ENCODE measurements at regions not wholly inside any gene's neighbourhood (a gene's known extent, or its start where the extent isn't known, plus 50 kb on each side); places are given as distances from the start of the nearest gene placed in this dataset.

GRCh38 chr12:124497658-124498057 is 69.8 kb downstream of the NCOR2 start:
- no peaks in the 10 kb centered on the region for H3K27me3 ChIP-seq (ENCODE audit: insufficient read depth, poor library complexity, severe bottlenecking)
- H3K27ac ChIP-seq (replicated peaks): peak overlapping the region; percentile 63
- H3K4me3 ChIP-seq (replicated peaks; ENCODE audit: insufficient read depth, low read length): no peak overlapping the region
- no peak for TF ChIP-seq GABPA (IDR thresholded peaks at IDR 0.05; ENCODE audit: low read depth)
- TF ChIP-seq SPI1 (IDR thresholded peaks at IDR 0.05; ENCODE audit: borderline replicate concordance, low read depth): no peak
- TF ChIP-seq CTCF (IDR thresholded peaks at IDR 0.05; ENCODE audit: insufficient read depth, low read length): no peak
- TF ChIP-seq POLR2AphosphoS5 (IDR thresholded peaks at IDR 0.05; ENCODE audit: low read depth): no peak
- no peak for TF ChIP-seq REST (IDR thresholded peaks at IDR 0.05; ENCODE audit: insufficient replicate concordance, low read depth)
- peak in 1 of 2 experiments; percentile 16 for DNase-seq (ENCODE audit: low read depth in 1 of 2, low spot score in 1 of 2)

- Histone ChIP-seq H3K27me3 (ENCODE audit: insufficient read depth, poor library complexity, severe bottlenecking) (no peaks in the 10 kb centered on the region), H3K4me3 (replicated peaks; ENCODE audit: insufficient read depth, low read length) (no peak overlapping the region), H3K27ac (replicated peaks) (no peak overlapping the region)
- DNase-seq (ENCODE audit: low read depth in 1 of 2, low spot score in 1 of 2): no peak
- no peak for TF ChIP-seq REST (IDR thresholded peaks at IDR 0.05; ENCODE audit: insufficient replicate concordance, low read depth)
Observed at GRCh38 chr12:124497039-124497438, 70.4 kb downstream of the NCOR2 start.

DNA sequence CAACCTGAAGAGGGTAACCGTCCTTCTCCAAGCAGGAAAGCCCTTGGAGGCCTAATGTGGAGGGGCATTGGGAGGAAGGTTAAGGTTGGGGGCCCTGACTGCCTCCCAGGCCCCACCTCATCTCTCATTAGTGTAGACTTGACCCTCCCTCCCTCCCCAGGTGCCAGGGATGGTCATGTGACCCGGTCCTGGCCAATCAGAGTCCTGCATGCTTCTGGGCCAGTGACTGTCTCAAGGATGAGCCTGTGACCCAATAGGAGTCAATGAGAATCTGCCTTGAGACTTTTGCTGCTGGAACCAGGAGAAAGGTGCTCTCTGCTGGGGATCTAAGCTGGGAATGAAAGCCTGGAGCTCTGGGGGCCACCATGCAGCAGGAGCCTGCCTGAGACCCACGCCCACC is 70.8 kb downstream of the NCOR2 start:
- H3K27me3 ChIP-seq (ENCODE audit: insufficient read depth, poor library complexity, severe bottlenecking): no peaks in the 10 kb centered on the region
- no peak for DNase-seq (ENCODE audit: low read depth in 1 of 2, low spot score in 1 of 2)
- H3K4me3 ChIP-seq (replicated peaks; ENCODE audit: insufficient read depth, low read length): no peak overlapping the region
- TF ChIP-seq POLR2AphosphoS5 (IDR thresholded peaks at IDR 0.05; ENCODE audit: low read depth) (no peak), GABPA (IDR thresholded peaks at IDR 0.05; ENCODE audit: low read depth) (no peak), REST (IDR thresholded peaks at IDR 0.05; ENCODE audit: insufficient replicate concordance, low read depth) (no peak), SPI1 (IDR thresholded peaks at IDR 0.05; ENCODE audit: borderline replicate concordance, low read depth) (no peak), CTCF (IDR thresholded peaks at IDR 0.05; ENCODE audit: insufficient read depth, low read length) (no peak)
- H3K27ac ChIP-seq (replicated peaks): no peak overlapping the region

Data from HL-60 (cell line).